ENCODE measurements at regions not wholly inside any gene's neighbourhood (a gene's known extent, or its start where the extent isn't known, plus 50 kb on each side); places are given as distances from the start of the nearest gene placed in this dataset.

DNA sequence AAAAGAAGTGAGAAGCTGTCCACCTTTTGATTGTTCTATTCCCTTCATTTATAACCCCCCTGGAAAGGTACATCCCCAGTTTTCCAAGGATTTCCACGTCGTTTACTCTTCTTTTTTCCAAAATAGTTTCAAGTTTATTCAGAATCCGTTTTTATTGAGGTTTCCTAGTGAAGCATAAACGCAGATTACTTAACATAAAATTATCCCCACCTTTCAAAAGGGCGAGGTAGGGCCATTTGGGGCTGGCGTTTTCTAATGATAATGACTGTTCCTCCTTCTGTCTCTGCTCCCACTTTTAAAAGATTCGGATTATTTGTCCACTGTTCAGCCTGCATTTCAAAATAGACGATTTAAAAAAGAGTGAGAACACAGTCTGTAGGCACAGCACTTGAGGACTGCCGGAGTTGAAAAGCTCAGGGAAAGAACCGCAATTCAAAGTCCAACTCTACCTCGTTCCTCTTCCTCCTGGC, 165.2 kb upstream of the PPP1R3A start:
- peaks cover 0 to 3% (median 0%) of the 10 kb centered on the region in 4 donors for H3K9me3 ChIP-seq (ENCODE audit: control insufficient read depth in 4 of 4, insufficient read depth in 3 of 4, low read length in 3 of 4)
- H3K4me3 ChIP-seq, result no peak overlapping the region
- TF ChIP-seq, protein P1, sequence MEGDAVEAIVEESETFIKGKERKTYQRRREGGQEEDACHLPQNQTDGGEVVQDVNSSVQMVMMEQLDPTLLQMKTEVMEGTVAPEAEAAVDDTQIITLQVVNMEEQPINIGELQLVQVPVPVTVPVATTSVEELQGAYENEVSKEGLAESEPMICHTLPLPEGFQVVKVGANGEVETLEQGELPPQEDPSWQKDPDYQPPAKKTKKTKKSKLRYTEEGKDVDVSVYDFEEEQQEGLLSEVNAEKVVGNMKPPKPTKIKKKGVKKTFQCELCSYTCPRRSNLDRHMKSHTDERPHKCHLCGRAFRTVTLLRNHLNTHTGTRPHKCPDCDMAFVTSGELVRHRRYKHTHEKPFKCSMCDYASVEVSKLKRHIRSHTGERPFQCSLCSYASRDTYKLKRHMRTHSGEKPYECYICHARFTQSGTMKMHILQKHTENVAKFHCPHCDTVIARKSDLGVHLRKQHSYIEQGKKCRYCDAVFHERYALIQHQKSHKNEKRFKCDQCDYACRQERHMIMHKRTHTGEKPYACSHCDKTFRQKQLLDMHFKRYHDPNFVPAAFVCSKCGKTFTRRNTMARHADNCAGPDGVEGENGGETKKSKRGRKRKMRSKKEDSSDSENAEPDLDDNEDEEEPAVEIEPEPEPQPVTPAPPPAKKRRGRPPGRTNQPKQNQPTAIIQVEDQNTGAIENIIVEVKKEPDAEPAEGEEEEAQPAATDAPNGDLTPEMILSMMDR (IDR thresholded peaks at IDR 0.05; ENCODE audit: control extremely low read depth, extremely low read depth), result no peak
- no peaks in the 10 kb centered on the region for H3K36me3 ChIP-seq (ENCODE audit: control insufficient read depth in 4 of 4, insufficient read depth in 4 of 4, low read length in 4 of 4)
- H3K27me3 ChIP-seq (ENCODE audit: control insufficient read depth in 3 of 3, insufficient read depth in 3 of 3, low read length in 2 of 3), result peaks cover 0 to 8% (median 4%) of the 10 kb centered on the region in 3 donors
- ATAC-seq (ENCODE audit: insufficient read depth, low FRiP score), result no peak
- peak overlapping the region in 1 of 2 donors; percentile 91 for H3K27ac ChIP-seq (ENCODE audit: low read depth in 1 of 2, low read length in 1 of 2)
- H3K4me1 ChIP-seq (ENCODE audit: control insufficient read depth in 5 of 5, insufficient read depth in 5 of 5, low read length in 5 of 5), result peaks cover 0 to 29% (median 3%) of the 10 kb centered on the region in 5 donors
- peak overlapping the region in 1 of 2 donors; percentile 82 for H3K9ac ChIP-seq (ENCODE audit: insufficient read depth in 1 of 2, low read length in 2 of 2)
- peak in 1 of 3 donors; percentile 79 for DNase-seq
- 18 to 25% methylated on average over 11 of the region's 11 CpGs for whole genome bisulfite sequencing, 2 donors

DNA sequence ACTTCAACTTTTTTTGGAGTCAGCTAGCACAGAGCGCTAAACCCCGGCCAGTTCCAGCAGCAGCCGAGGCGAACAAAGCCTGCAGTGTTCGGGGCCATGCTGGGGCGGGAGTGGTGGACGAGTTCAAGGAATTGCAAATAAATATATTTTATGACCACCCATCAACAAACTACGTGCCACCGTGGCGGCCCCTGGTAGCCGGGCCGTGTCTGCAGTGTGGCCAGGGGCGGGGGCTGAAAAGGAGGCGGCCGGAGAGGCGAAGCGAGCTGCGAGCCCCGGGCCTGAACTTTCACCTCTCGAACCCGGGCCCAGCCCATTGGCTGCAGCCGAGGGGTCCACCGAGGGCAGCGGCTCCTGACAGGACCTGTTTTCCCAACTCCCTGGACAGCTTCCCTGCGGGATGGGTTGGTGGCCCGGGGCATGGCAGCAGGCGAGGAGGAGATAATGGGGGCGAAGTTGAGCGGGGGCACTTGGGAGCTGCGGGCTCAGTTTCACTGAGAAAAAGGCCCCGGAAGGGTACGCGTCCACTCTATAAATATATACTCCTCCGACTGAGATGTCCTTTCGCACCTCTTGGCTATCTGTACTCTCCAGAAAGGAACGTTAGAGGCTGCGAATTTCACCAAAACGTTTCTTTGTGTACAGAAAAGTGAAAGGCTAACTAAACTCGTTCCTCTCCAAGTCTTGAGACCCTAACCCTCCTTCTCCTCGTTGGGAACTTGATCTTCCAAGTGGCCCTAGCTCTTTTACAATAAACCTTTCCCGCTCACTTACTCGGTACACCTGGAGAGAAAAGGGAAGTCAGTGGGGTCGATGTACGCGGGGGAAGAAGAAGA, 164.6 kb upstream of the PPP1R3A start:
- Histone ChIP-seq H3K4me1 (ENCODE audit: control insufficient read depth in 5 of 5, insufficient read depth in 5 of 5, low read length in 5 of 5) (peaks cover 0 to 26% (median 3%) of the 10 kb centered on the region in 5 donors), H3K9ac (ENCODE audit: insufficient read depth in 1 of 2, low read length in 2 of 2) (peak overlapping the region; percentile 43 to 79), H3K4me3 (no peak overlapping the region), H3K36me3 (ENCODE audit: control insufficient read depth in 4 of 4, insufficient read depth in 4 of 4, low read length in 4 of 4) (no peaks in the 10 kb centered on the region), H3K27me3 (ENCODE audit: control insufficient read depth in 3 of 3, insufficient read depth in 3 of 3, low read length in 2 of 3) (peaks cover 0 to 8% (median 4%) of the 10 kb centered on the region in 3 donors), H3K9me3 (ENCODE audit: control insufficient read depth in 4 of 4, insufficient read depth in 3 of 4, low read length in 3 of 4) (peaks cover 0 to 3% (median 0%) of the 10 kb centered on the region in 4 donors), H3K27ac (ENCODE audit: low read depth in 1 of 2, low read length in 1 of 2) (peak overlapping the region in 1 of 2 donors; percentile 27)
- WGBS, 2 donors, result 11 to 25% methylated on average over 42 to 45 of the region's 45 CpGs
- no peak for ATAC-seq (ENCODE audit: insufficient read depth, low FRiP score)
- TF ChIP-seq, protein P1 (IDR thresholded peaks at IDR 0.05; ENCODE audit: control extremely low read depth, extremely low read depth), result no peak
- peak; percentile 40 to 72 (median 69) for DNase-seq

DNA sequence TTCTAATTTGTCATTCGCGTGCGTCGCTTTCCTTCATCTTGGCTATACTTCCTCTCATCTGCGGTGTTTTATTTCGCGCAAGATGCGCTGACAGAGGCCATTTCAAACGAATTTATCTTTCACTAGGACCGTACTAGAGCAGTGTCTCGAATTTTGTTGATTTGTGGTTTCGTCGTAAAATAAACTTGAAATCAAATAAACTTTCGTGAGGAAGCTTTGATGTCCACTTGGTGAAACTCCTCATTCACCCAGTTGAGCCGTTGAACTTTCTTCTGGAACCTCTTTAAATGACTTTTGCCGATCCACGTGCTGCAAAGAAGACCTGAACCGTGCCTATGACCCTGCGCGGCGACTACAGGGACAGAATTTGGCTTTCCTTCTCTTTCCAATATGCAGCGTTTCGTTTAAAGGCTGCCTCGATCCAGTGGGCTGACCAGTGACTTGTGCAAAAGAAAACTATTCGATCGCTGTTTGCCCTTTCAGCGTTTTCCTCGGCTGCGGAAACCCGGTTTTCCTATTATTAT, 163.9 kb upstream of the PPP1R3A start:
- Histone ChIP-seq H3K9ac (ENCODE audit: insufficient read depth in 1 of 2, low read length in 2 of 2) (peak overlapping the region; percentile 43 to 79), H3K9me3 (ENCODE audit: control insufficient read depth in 4 of 4, insufficient read depth in 3 of 4, low read length in 3 of 4) (peaks cover 0 to 3% (median 0%) of the 10 kb centered on the region in 4 donors), H3K27me3 (ENCODE audit: control insufficient read depth in 3 of 3, insufficient read depth in 3 of 3, low read length in 2 of 3) (peaks cover 0 to 8% (median 4%) of the 10 kb centered on the region in 3 donors), H3K4me3 (no peak overlapping the region), H3K4me1 (ENCODE audit: control insufficient read depth in 5 of 5, insufficient read depth in 5 of 5, low read length in 5 of 5) (peaks cover 0 to 20% (median 0%) of the 10 kb centered on the region in 5 donors), H3K27ac (ENCODE audit: low read depth in 1 of 2, low read length in 1 of 2) (no peak overlapping the region), H3K36me3 (ENCODE audit: control insufficient read depth in 4 of 4, insufficient read depth in 4 of 4, low read length in 4 of 4) (no peaks in the 10 kb centered on the region)
- TF ChIP-seq, protein P1 (IDR thresholded peaks at IDR 0.05; ENCODE audit: control extremely low read depth, extremely low read depth), result no peak
- DNase-seq (peak in 2 of 3 donors; percentile 69 to 73), ATAC-seq (ENCODE audit: insufficient read depth, low FRiP score) (no peak)
- 9% methylated on average over 30 of the region's 30 CpGs for WGBS, 2 donors

All from lung (tissue), 11 donors.